ENCODE measurements at regions not wholly inside any gene's neighbourhood (a gene's known extent, or its start where the extent isn't known, plus 50 kb on each side); places are given as distances from the start of the nearest gene placed in this dataset.
"Not testable (repeated sequence)": the region's sequence is repeated elsewhere in the genome, so short reads cannot be mapped to it uniquely, and the experiment has no call there.

GRCh38 chr2:175792881-175793280 lies 209.2 kb downstream of the LNPK start:
- intact Hi-C loops (cut with DNase I; ENCODE audit: low total_unique reads), result no loop called here
- Histone ChIP-seq H3K4me1 (no peaks in the 10 kb centered on the region), H3K36me3 (ENCODE audit: low read depth, missing control alignments) (no peaks in the 10 kb centered on the region), H3K4me3 (no peak overlapping the region), H3K9me3 (no peaks in the 10 kb centered on the region), H3K27me3 (no peaks in the 10 kb centered on the region), H3K27ac (no peak overlapping the region)
- no peak for TF ChIP-seq CTCF (IDR thresholded peaks at IDR 0.05)
- TF ChIP-seq POLR2A (IDR thresholded peaks at IDR 0.05), result no peak
- DNase-seq, result no peak

GRCh38 chr2:175792199-175792598 lies 209.9 kb downstream of the LNPK start:
- Histone ChIP-seq H3K4me1 (no peaks in the 10 kb centered on the region), H3K27me3 (no peaks in the 10 kb centered on the region), H3K27ac (no peak overlapping the region), H3K36me3 (ENCODE audit: low read depth, missing control alignments) (no peaks in the 10 kb centered on the region), H3K9me3 (no peaks in the 10 kb centered on the region), H3K4me3 (no peak overlapping the region)
- DNase-seq, result no peak
- 89 to 92% methylated on average over 5 of the region's 5 CpGs for WGBS, 2 donors
- TF ChIP-seq CTCF (IDR thresholded peaks at IDR 0.05), result no peak
- intact Hi-C loops (cut with DNase I; ENCODE audit: low total_unique reads), result no loop called here

GRCh38 chr2:175786471-175787124 lies 215.5 kb downstream of the LNPK start:
- TF ChIP-seq CTCF (IDR thresholded peaks at IDR 0.05), result no peak
- TF ChIP-seq POLR2A (IDR thresholded peaks at IDR 0.05), result no peak
- Histone ChIP-seq H3K36me3 (ENCODE audit: low read depth, missing control alignments) (no peaks in the 10 kb centered on the region), H3K4me3 (no peak overlapping the region), H3K27ac (no peak overlapping the region), H3K27me3 (no peaks in the 10 kb centered on the region), H3K9me3 (no peaks in the 10 kb centered on the region), H3K4me1 (no peaks in the 10 kb centered on the region)
- intact Hi-C loops (cut with DNase I; ENCODE audit: low total_unique reads), result no loop called here
- 61 to 64% methylated on average over 3 of the region's 3 CpGs for WGBS, 2 donors
- no peak for DNase-seq

- DNase-seq; intact Hi-C loops (cut with DNase I; ENCODE audit: low total_unique reads); H3K4me1 ChIP-seq; H3K9me3 ChIP-seq; H3K4me3 ChIP-seq; H3K36me3 ChIP-seq (ENCODE audit: low read depth, missing control alignments); H3K27me3 ChIP-seq; H3K27ac ChIP-seq: not testable (repeated sequence)
- WGBS, 2 donors, result 82 to 97% methylated on average over 2 of the region's 2 CpGs
These were observed 224.7 kb downstream of the LNPK start for GRCh38 chr2:175777337-175777736.

- no peak for DNase-seq
- Histone ChIP-seq H3K27ac (no peak overlapping the region), H3K9me3 (no peaks in the 10 kb centered on the region), H3K27me3 (no peaks in the 10 kb centered on the region), H3K4me1 (no peaks in the 10 kb centered on the region), H3K36me3 (ENCODE audit: low read depth, missing control alignments) (no peaks in the 10 kb centered on the region), H3K4me3 (no peak overlapping the region)
- intact Hi-C loops (cut with DNase I; ENCODE audit: low total_unique reads), result no loop called here
- TF ChIP-seq CTCF (IDR thresholded peaks at IDR 0.05) (no peak), POLR2A (IDR thresholded peaks at IDR 0.05) (no peak)
- 50 to 67% methylated on average over 1 of the region's 1 CpG for WGBS, 2 donors
These were observed 232.9 kb downstream of the LNPK start for GRCh38 chr2:175769200-175769599.

Measured in testis (tissue), 2 donors.